HCEC 1CT (cell line): ENCODE measurements at regions not wholly inside any gene's neighbourhood (a gene's known extent, or its start where the extent isn't known, plus 50 kb on each side); places are given as distances from the start of the nearest gene placed in this dataset.

Experiments
- DNase-seq: peaks from one replicate; pipeline ENCODE4 v3.0.0-alpha.2; 2017

DNA sequence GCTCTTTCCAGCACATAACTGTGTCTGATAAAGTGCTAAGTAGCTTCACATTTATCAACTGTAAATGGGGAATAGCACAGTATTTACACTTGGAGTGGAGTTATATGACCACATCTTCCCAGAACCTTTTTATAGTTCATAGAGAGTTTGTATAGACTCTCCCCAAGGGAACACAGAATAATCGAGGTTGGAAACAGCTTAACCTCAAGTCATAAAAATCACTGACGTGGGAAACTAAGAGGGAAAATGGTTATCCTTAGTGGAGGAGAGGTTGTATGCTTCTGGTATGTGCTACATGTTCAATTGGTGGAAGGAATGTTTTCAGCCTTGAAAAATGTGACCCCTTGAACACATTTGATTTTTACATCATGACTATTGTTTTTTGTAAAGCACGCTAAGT lies 167.9 kb upstream of the KIAA1217 start:
- DNase-seq, result no peak

- DNase-seq, result no peak
Measured at GRCh38 chr10:24041834-24042233, 167.1 kb upstream of the KIAA1217 start.

DNA sequence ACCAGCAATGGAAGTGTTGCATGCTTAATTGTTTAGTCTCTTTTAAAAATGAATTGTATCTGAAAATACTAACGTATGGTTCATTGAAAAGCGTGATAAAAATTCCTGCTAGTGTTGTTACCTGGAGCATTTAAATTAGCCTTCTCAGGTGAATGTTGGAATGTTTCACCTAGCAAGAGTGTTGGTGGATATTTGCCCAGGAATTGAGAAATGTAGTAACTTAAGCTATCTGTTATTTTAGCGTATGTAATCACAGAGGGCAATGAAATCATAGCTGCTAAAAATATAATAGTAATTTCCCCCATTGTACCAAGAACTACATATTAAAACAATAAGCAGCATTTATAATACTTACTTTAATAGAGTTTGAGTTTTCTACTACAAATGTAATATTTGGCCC lies 166.1 kb upstream of the KIAA1217 start:
- no peak for DNase-seq

DNA sequence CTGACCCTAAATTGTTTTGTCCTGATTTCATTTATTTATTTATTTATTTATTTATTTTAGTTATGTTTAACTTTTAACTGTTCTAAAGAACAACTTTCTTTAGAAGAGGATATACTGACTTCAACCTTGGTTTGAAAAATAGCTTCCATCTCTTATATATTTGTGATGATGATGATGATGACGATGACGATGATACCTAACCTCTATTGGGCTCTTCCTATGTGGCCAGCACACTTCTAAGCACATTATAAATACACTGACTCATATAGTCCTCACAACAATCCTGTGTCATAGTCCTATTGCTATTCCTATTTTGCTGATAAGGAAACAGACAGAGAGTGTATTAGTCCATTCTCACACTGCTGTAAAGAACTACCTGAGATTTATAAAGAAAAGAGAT lies 162.9 kb upstream of the KIAA1217 start:
- no peak for DNase-seq

DNA sequence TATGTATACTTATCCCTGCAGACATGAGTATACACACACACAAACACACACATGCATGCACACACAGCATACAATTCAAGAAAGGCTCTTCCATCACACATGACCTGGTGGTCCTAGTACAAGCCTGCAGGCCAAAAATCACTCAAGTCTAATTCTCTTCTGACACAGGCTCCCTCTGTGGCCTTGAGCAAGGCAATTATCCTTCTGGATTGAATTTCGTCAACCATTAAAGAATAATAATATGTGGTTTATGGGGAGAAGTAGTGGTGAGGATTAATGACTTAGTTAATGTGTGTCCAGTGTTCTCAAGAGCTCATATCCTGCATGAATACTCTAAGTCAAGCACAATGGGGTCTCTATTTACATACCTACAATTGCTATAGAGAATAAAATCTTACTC lies 161.8 kb upstream of the KIAA1217 start:
- DNase-seq, result no peak

GRCh38 chr10:24054421-24054820 lies 154.5 kb upstream of the KIAA1217 start:
- no peak for DNase-seq

GRCh38 chr10:24080207-24080606 lies 128.7 kb upstream of the KIAA1217 start:
- no peak for DNase-seq

DNA sequence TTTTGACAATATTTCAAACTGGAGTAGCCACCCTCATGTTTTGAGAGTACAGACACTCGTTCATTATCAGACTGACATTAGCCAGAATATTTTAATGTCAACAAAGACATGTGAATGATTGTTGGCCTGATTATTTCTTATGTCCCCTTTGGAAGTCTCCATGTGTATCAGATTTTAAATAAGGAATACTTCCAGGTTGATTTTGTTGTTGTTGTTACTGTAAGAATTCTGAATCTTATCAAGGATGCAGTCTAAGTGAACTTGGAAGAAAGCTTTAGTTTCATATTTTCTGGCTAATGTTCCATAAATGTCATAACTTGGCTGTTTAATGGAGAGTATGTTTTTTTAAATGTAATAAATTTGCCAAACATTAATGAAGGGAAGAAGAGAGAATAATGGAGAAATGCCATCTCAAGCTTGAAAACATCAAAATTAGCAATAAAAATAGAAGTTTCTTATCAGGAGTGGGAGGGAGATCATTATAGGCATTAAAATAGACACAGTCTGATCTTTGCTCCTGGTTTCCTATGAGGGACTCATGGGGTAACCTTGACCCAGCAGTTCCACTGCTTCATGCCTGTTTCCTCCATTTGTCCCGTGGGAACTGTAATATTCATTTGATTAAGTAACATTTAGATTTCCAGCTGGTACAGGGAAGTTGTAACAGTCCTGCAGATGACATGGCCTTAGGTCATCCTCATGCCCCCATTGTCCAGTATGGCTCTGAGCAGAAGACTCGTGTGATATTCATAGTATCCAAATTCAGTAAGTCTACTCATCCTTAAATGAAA lies 122.4 kb upstream of the KIAA1217 start:
- no peak for DNase-seq

DNA sequence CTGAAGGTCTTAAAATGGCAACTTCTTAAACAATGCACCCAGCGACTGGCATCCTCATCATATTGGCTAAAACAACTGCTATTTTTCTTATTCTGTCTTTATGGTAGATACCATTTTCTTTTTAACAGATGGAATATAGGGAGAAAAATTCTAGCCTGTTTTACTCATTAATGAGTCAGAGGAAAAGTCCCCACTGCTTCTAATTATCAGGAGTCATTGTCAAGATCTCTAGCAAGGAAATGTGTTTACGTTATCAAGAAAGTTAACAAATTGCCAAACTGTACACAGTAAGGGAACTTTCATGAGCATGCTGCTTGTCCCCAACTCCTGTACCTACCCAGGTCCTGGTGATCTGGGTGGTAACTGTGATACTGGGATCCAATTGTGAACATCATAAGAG lies 117.7 kb upstream of the KIAA1217 start:
- DNase-seq, result no peak

DNA sequence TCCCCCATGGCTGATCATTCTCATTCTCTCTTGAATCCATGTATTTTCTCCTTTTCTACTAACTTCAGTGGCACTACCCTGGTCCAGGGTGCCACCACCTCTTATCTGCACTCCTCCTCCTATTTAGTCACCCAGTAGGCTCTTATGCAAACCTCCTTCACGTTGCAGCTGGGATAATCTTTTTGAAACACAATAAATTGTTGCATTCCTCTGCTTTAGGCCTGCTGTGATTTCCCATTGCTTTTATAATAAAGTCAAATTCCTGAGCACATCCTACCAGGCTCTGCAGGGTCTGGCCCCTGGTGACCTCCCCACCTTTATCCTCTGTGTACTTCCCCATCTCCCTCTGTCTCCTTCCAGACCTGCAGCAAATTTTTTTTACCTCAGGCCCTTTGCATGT lies 112.7 kb upstream of the KIAA1217 start:
- no peak for DNase-seq

GRCh38 chr10:24097751-24098207 lies 111.2 kb upstream of the KIAA1217 start:
- DNase-seq, result no peak

GRCh38 chr10:24104895-24105294 lies 104.0 kb upstream of the KIAA1217 start:
- no peak for DNase-seq

DNA sequence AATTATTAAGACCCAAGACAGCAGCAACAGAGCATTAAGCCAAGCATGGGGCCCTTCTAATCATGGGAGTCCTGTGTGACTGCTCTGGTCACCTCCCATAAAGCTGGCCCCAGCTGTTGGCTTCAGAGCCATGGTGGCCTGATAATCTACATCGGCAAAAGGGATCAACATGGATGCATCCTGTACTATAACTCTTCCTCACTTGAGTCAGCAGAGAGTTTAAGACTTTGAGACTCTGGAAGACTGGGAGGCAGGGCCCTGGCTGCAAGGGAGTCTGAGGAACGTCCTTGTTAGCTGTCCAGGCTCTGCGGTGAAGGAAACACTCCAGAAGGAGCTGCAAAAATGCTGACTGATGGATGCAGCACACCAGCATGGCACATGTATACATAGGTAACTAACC lies 95.0 kb upstream of the KIAA1217 start:
- no peak for DNase-seq

DNA sequence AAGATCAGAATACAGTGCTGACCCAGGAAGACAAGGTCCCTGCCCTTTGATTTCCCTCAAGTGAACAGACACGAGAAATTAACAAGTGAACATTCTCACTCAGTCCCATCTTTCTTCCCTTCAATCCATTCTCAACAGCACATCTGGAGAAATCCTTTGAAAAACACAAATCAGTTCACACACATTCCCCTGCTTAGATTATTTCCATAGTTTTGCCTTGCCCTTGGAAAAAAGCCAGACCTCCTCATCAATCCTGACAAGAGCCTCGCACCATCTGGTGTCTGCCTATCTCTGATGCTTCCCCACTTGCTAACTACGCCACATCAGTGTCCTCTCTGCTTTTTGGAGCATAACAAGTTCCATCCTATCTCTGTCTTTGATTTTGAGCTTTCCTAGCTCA lies 94.4 kb upstream of the KIAA1217 start:
- DNase-seq, result no peak

DNA sequence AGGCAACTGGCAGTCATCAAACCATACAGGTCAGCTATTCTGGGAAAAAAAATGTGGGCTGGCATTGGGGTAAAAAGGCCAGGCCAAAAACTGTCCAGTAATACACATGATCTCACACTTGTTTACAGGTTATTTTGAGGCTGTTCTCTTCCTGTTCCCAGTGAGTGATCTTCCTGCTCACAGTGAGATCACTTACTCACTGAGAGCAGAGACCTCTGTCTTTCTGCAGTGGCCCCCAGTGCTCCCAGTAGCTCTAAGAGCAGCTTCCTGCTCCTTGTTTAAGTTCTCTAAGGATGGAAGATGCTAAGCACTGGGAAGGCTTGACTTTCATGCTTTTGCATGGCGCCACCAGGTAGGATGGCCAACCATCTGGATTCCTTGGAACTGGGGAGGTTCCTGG lies 93.5 kb upstream of the KIAA1217 start:
- no peak for DNase-seq

- DNase-seq, result no peak
Measured at GRCh38 chr10:24118246-24118645, 90.7 kb upstream of the KIAA1217 start.

GRCh38 chr10:24119896-24120295 lies 89.0 kb upstream of the KIAA1217 start:
- no peak for DNase-seq

DNA sequence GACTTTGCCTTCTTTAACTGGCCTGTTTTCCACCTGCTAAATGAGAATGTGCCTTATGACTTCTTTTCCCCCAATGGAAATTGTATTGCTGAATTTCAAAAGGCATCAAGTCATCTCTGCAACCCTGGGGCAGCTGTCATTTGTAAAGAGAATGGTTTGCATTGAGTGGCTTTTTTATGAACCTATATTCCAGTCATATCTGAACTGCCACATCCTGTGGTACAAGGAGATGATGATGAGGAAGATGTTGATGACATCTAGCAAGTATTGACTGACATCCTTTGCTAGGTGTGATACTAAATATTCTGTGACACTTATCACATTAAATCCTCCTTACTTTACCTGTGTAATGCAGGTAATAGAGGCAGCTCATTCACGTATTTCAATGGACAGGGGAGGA lies 88.3 kb upstream of the KIAA1217 start:
- DNase-seq, result no peak

DNA sequence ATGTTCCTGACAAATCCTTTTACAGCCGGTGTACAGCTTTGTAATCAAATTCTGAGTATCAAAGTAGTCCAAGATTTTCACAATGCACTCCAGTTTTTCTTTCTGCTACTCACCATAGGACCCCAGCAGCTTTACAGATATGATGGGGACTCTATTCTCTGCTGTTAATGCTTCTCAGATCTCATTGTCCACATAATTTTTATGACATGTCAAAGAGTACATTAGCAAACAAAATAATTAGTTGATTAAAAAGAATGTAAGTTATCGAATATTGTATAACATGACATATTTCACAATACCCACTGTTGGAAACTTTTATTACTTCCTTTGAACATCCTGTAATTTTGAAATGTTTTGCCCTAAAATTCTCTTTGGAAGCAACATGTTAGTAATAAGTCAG lies 81.4 kb upstream of the KIAA1217 start:
- DNase-seq, result no peak

DNA sequence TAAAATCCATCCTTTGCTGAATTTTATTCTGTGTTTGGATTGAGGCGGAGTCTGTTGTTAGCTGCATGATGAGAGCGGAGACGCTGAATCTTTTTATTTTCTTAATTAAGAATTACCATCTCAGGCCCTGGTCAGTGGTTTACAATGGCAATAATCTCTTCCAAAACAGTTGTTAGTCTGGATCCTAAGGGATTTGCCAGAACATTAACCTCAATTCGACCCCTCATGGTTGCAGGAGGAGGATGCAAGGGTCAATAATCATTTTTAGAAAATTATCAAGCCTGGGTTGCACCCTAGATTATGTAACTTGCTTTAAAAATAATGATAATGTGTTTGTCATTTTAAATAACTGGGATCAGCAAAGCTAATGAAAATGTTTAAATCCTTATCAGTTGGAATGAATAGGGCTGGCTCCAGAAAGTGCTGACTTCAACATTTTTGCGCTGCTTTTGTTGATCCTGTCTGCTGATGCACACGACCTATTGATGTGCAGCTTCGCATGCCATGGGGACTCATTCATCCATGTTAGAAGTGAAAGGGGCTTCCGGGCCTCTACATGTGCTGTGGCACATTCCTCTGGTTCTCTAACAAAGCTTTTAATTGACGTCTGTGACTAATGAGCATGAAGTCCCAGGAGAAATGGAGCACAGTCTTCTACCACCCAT lies 80.7 kb upstream of the KIAA1217 start:
- DNase-seq, result no peak

GRCh38 chr10:24132741-24133140 lies 76.2 kb upstream of the KIAA1217 start:
- no peak for DNase-seq

DNA sequence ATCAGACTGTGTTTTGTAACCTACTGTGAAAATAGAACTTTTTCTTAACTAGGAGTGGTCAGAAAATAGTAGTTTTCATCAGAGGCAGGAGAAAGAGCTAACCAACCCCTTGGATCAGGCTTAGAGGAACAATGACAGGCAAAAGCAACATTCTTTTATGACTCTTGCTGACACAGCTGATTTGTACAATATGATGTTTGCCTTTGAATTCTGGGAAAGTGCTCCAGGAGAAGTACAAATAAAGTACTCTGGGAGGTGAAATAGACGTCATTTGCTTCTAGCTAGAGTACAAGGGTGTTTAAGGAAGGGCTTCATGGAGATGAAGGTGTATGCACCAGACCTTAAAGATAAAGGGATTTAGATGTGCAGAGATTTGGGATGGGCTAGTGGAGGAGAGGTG lies 75.1 kb upstream of the KIAA1217 start:
- DNase-seq, result no peak

DNA sequence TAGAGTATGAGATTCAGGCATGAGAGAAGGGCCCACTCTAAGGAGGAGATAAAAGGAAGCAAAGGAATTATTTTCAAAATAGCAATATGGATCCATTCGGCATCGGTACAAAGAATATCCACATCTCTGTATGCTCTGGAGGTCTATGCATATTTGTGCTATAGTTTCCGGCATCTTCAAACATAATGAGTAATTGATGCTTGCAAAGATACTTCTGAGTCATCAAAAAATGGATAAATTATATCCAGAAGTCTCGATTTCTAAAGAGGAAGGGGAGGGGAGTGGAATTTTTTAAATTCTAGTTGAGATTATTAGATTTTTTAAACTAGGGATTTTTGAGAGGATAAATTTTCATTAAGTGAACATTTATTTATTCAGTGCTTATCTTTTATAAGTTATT lies 72.9 kb upstream of the KIAA1217 start:
- DNase-seq, result no peak

DNA sequence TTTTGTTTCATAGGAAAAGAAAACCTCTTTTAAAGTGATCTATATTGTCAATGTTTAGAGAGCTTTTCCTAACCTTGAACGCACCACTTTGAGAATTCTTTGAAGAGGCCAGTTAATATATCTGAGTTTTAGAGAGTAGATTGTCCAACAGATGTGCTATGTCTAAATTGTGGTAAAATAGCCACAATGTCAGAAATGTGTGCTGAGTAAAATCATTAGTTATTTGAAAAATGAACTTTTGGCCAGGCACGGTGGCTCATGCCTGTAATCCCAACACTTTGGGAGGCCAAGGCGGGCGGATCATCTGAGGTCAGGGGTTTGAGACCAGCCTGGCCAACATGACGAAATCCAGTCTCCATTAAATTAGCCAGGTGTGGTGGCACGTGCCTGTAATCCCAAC lies 61.6 kb upstream of the KIAA1217 start:
- DNase-seq, result no peak

- no peak for DNase-seq
Measured at GRCh38 chr10:24149640-24150039, 59.3 kb upstream of the KIAA1217 start.
